K562 (cell line): ENCODE measurements at regions not wholly inside any gene's neighbourhood (a gene's known extent, or its start where the extent isn't known, plus 50 kb on each side); places are given as distances from the start of the nearest gene placed in this dataset.

Experiments used
- BRCA1 ChIP-seq, 2 experiments: fragments of 450-650 bp in 1 of 2; sonication (generic) in 1 of 2; formaldehyde crosslinking in 1 of 2; IDR thresholded peaks; 2 replicates each; pipeline versions ENCODE4 v1.5.0 to v1.6.1; 2017 to 2020; ENCODE audit warnings: mild to moderate bottlenecking in 1 of 2, missing genetic modification reagents in 1 of 2
- BRD9 ChIP-seq: fragments of 450-650 bp; IDR thresholded peaks from 2 replicates; pipeline ENCODE4 v1.6.1; 2018; ENCODE audit warnings: low read depth; ENCODE audit not compliant: partially characterized antibody
- CBFA2T2 ChIP-seq: fragments of 450-650 bp; conservative IDR thresholded peaks from 2 replicates; pipeline ENCODE4 v1.6.1; 2017; ENCODE audit warnings: mild to moderate bottlenecking
- CHD4 ChIP-seq: fragments of 200-600 bp; sonication (generic); IDR thresholded peaks from 3 replicates; pipeline ENCODE4 v1.6.1; 2012; ENCODE audit warnings: low read depth, mild to moderate bottlenecking, mixed read lengths, low read length, inconsistent platforms; ENCODE audit not compliant: insufficient read depth, insufficient replicate concordance, poor library complexity, severe bottlenecking
- GTF2E2 ChIP-seq: fragments of 200-800 bp; sonication (Bioruptor generic); IDR thresholded peaks from 2 replicates; pipeline ENCODE4 v1.6.1; 2016; ENCODE audit warnings: missing genetic modification characterization, missing compliant biosample characterization
- HDAC2 ChIP-seq: fragments of 450-650 bp; IDR thresholded peaks from 2 replicates; pipeline ENCODE4 v1.6.1; 2016; ENCODE audit warnings: mild to moderate bottlenecking
- HNRNPL ChIP-seq: fragments of 200-400 bp; formaldehyde crosslinking; IDR thresholded peaks from 2 replicates; pipeline ENCODE4 v1.6.1; 2017; ENCODE audit warnings: low read depth, mild to moderate bottlenecking, low read length
- ILK ChIP-seq: fragments of 450-650 bp; IDR thresholded peaks from 2 replicates; pipeline ENCODE4 v1.6.1; 2016; ENCODE audit warnings: missing genetic modification characterization, low read depth, mild to moderate bottlenecking, missing compliant biosample characterization, moderate library complexity, borderline replicate concordance
- MTA1 ChIP-seq: fragments of 450-650 bp; IDR thresholded peaks from 2 replicates; pipeline ENCODE4 v1.6.1; 2017; ENCODE audit warnings: borderline replicate concordance
- NONO ChIP-seq, 2 experiments: fragments of 200-400 bp in 1 of 2; fragments of 450-650 bp in 1 of 2; formaldehyde crosslinking in 1 of 2; IDR thresholded peaks; 2 replicates each; pipeline ENCODE4 v1.6.1; 2017; ENCODE audit warnings: low read depth in 2 of 2, mild to moderate bottlenecking in 2 of 2, moderate library complexity in 2 of 2, low read length in 1 of 2
- RBFOX2 ChIP-seq: fragments of 200-400 bp; formaldehyde crosslinking; IDR thresholded peaks from 2 replicates; pipeline ENCODE4 v1.6.1; 2017; ENCODE audit warnings: low read depth, mild to moderate bottlenecking, low read length, moderate library complexity
- RUNX1 ChIP-seq: sonication (generic); IDR thresholded peaks from 2 replicates; pipeline ENCODE4 v1.6.1; 2016; ENCODE audit warnings: antibody characterized with exemption, low read depth
- SAFB2 ChIP-seq: fragments of 200-400 bp; formaldehyde crosslinking; IDR thresholded peaks from 2 replicates; pipeline ENCODE4 v1.6.1; 2018; ENCODE audit warnings: borderline replicate concordance, low read length, low read depth, moderate library complexity; ENCODE audit not compliant: severe bottlenecking
- SMAD2 ChIP-seq: fragments of 150-350 bp; IDR thresholded peaks from 2 replicates; pipeline ENCODE4 v1.6.1; 2014; ENCODE audit warnings: low read depth, mild to moderate bottlenecking, low read length
- SMARCE1 ChIP-seq: fragments of 450-650 bp; IDR thresholded peaks from 2 replicates; pipeline ENCODE4 v1.7.1; 2016; ENCODE audit warnings: mild to moderate bottlenecking
- USF1 ChIP-seq: sonication (generic); formaldehyde crosslinking; IDR thresholded peaks from 2 replicates; pipeline ENCODE4 v1.9.0; 2022; ENCODE audit warnings: mild to moderate bottlenecking, missing genetic modification reagents
- ZNF140 ChIP-seq: fragments of 250-450 bp; sonication (Bioruptor Pico); IDR thresholded peaks from 2 replicates; pipeline ENCODE4 v1.8.0; 2021; ENCODE audit warnings: moderate library complexity, mild to moderate bottlenecking, inconsistent platforms
- ZNF212 ChIP-seq: fragments of 450-650 bp; formaldehyde crosslinking; IDR thresholded peaks from 2 replicates; pipeline ENCODE4 v1.4.0; 2020; ENCODE audit warnings: mild to moderate bottlenecking
- ZNF23 ChIP-seq: fragments of 250-450 bp; sonication (Bioruptor Pico); IDR thresholded peaks from 2 replicates; pipeline ENCODE4 v1.4.0; 2020; ENCODE audit warnings: mild to moderate bottlenecking
- ZNF280B ChIP-seq: fragments of 250-450 bp; sonication (Bioruptor Pico); IDR thresholded peaks from 2 replicates; pipeline ENCODE4 v1.5.1; 2021; ENCODE audit warnings: mild to moderate bottlenecking
- ZNF316 ChIP-seq: fragments of 450-650 bp; IDR thresholded peaks from 2 replicates; pipeline ENCODE4 v1.6.1; 2016
- ZNF644 ChIP-seq: fragments of 200-800 bp; sonication (Bioruptor generic); IDR thresholded peaks from 2 replicates; pipeline ENCODE4 v1.6.1; 2016; ENCODE audit warnings: low read depth, missing genetic modification characterization, missing compliant biosample characterization
- TF ChIP-seq, protein P1 (sequence below): sonication (generic); formaldehyde crosslinking; IDR thresholded peaks from 2 replicates; pipeline ENCODE4 v1.5.0; 2020; ENCODE audit warnings: missing genetic modification reagents

DNA sequence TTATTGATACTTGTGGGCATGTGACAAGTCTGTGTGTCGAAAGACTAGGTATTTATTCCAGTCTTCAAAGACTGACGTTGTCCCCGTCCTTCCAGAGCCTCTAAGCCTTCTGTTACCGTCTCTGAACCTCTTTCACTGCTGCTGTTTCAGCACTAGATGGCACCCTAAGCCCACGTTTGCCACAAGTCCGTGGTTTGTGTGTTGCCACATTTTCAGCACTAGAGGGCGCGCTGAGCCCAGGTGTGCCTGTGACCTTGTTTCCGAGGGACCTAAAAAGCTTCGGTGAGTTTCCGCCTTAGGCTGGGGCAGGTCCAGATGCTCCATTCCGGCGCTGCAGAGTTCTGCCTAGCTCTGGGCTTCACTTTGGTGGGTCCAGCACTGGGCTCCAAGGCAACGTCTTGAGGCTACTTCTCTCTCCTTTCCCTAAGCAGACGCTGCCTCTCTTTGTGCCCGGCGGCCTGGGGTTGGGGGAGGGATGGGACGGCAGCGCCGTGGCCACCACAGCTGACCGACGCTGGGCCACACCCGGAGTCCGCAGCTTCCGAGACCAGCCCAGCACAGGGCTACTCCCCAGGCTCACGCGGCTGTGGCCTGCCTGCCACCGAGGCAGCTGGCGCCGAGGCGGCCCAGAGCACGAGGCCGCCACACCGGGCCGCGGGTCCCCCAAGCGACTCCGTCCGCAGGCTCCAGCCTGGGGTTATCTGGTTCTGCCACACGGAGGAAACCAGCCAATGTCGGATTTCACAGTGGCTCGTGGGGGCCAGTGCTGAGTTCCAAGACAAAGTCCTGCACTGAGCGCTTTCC, 520.2 kb downstream of the REEP3 start (continued):
- TF ChIP-seq NONO (IDR thresholded peaks at IDR 0.05; ENCODE audit: low read depth in 2 of 2, low read length in 1 of 2) (0 out of 4 replicates have a peak, but pooled peaks of 1 of the 2 experiments have one; percentile 34), SAFB2 (no peak), ZNF140 (CRISPR knock-in tag) (no peak), BRCA1 (IDR thresholded peaks at IDR 0.05) (no peak), BRCA1 (CRISPR knock-in tag; IDR thresholded peaks at IDR 0.05) (no peak), ZNF280B (CRISPR knock-in tag) (no peak), ZNF316 (no peak), ILK (no peak), HNRNPL (no peak), RBFOX2 (no peak), HDAC2 (no peak), RUNX1 (no peak), MTA1 (no peak), ZNF23 (CRISPR knock-in tag) (no peak), CHD4 (no peak), CBFA2T2 (no peak), SMARCE1 (no peak), ZNF212 (no peak), BRD9 (no peak), USF1 (CRISPR knock-in tag) (no peak), GTF2E2 (tag) (no peak), SMAD2 (no peak), ZNF644 (tag) (no peak)
- TF ChIP-seq, protein P1, sequence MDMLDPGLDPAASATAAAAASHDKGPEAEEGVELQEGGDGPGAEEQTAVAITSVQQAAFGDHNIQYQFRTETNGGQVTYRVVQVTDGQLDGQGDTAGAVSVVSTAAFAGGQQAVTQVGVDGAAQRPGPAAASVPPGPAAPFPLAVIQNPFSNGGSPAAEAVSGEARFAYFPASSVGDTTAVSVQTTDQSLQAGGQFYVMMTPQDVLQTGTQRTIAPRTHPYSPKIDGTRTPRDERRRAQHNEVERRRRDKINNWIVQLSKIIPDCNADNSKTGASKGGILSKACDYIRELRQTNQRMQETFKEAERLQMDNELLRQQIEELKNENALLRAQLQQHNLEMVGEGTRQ (CRISPR knock-in tag), result no peak
